Nephron progenitor cell (in vitro differentiated cells): ENCODE measurements at regions not wholly inside any gene's neighbourhood (a gene's known extent, or its start where the extent isn't known, plus 50 kb on each side); places are given as distances from the start of the nearest gene placed in this dataset.

Source experiments
- DNase-seq: peaks from one replicate; pipeline ENCODE4 v3.0.0; 2021
- H3K27ac Mint-ChIP-seq: 2 replicates; pipeline ENCODE4 v1.8.0; 2021; ENCODE audit warnings: mild to moderate bottlenecking, moderate library complexity, mixed read lengths
- H3K27me3 Mint-ChIP-seq: 2 replicates; pipeline ENCODE4 v1.8.0; 2021; ENCODE audit warnings: mild to moderate bottlenecking, low read depth, mixed read lengths; ENCODE audit not compliant: poor library complexity
- H3K36me3 Mint-ChIP-seq: 2 replicates; pipeline ENCODE4 v1.8.0; 2021; ENCODE audit warnings: low read depth, mixed read lengths
- H3K4me1 Mint-ChIP-seq: 2 replicates; pipeline ENCODE4 v1.8.0; 2021; ENCODE audit warnings: mixed read lengths
- H3K4me3 Mint-ChIP-seq: 2 replicates; pipeline ENCODE4 v1.8.0; 2021; ENCODE audit warnings: mild to moderate bottlenecking, moderate library complexity, mixed read lengths
- H3K9me3 Mint-ChIP-seq: 2 replicates; pipeline ENCODE4 v1.8.0; 2021; ENCODE audit warnings: mild to moderate bottlenecking, moderate library complexity, mixed read lengths
- TF ChIP-seq, protein P1 (sequence below): fragments of 200-600 bp; sonication (generic); IDR thresholded peaks from 2 replicates; pipeline ENCODE4 v1.5.0; 2021; ENCODE audit warnings: antibody characterized with exemption

DNA sequence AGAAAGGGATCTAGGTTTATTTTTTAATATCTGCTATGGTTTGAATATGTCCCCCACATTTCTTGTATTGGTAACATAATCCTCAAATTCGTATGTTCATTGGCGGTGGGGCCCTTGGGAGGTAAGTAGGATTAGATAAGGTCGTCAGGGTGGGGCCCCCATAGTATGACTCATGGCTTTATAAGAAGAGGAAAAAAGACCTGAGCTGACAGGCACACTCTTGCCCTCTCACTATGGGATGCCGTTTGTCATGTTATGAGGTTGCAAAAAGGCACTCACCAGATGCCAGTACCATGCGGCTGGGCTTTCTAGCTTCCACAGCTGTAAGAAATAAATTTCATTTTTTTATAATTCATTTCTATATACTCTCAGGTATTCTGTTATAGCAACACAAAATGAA lies 67.3 kb upstream of the SGCD start:
- Mint-ChIP-seq H3K27me3 (no peaks in the 10 kb centered on the region), H3K27ac (no peak overlapping the region), H3K9me3 (no peaks in the 10 kb centered on the region), H3K4me3 (no peak overlapping the region), H3K36me3 (no peaks in the 10 kb centered on the region), H3K4me1 (no peaks in the 10 kb centered on the region)
- no peak for DNase-seq
- TF ChIP-seq, protein P1, sequence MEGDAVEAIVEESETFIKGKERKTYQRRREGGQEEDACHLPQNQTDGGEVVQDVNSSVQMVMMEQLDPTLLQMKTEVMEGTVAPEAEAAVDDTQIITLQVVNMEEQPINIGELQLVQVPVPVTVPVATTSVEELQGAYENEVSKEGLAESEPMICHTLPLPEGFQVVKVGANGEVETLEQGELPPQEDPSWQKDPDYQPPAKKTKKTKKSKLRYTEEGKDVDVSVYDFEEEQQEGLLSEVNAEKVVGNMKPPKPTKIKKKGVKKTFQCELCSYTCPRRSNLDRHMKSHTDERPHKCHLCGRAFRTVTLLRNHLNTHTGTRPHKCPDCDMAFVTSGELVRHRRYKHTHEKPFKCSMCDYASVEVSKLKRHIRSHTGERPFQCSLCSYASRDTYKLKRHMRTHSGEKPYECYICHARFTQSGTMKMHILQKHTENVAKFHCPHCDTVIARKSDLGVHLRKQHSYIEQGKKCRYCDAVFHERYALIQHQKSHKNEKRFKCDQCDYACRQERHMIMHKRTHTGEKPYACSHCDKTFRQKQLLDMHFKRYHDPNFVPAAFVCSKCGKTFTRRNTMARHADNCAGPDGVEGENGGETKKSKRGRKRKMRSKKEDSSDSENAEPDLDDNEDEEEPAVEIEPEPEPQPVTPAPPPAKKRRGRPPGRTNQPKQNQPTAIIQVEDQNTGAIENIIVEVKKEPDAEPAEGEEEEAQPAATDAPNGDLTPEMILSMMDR: no peak

DNA sequence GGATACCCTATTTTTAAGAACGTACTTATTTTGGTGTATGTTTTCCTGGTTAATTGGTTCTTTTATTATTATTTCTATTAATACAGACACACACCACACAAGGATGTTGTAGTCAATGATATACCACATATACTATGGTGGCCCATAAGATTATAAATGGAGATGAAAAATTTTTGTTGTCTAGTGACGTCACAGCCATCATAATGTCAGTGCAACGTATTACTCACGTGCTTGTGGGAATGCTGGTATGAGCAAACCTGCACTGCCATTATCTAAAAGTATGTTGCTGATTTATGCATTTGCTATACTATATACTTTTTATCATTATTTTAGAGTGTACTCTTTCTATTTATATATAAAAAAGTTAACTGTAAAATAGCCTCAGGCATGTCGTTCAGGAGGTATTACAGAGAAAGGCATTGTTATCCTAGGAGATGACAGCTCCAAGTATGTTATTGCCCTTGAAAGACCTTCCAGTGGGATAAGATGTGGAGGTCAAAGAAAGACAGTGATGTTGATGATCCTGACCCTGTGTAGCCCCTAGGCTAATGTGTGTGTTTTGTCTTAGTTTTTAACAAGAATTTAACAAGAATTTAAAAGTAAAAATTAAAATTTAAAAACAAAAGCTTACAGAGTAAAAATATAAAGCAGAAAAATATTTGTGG lies 65.6 kb upstream of the SGCD start:
- Mint-ChIP-seq H3K27ac (no peak overlapping the region), H3K27me3 (no peaks in the 10 kb centered on the region), H3K9me3 (no peaks in the 10 kb centered on the region), H3K4me1 (no peaks in the 10 kb centered on the region), H3K36me3 (no peaks in the 10 kb centered on the region), H3K4me3 (no peak overlapping the region)
- DNase-seq: no peak
- TF ChIP-seq, protein P1: no peak

DNA sequence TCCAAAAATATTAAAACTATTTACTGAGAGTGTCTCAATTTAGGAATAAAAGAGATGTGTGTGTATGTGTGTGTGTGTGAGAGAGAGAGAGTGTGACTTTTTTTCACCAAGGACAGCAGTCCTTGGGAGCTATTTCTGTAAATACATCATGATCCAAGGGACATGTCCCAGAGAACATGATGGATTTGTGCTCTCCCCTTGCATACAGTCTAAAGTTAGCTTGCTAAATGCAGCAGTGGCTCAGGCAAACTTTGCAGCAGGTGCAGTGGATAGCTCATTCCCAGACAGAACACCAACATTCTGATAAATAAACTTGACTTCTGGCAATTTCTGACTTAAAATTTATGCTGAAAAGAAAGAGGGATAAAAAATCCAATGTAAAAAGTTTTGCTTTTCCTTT lies 55.4 kb upstream of the SGCD start:
- DNase-seq: no peak
- H3K36me3 Mint-ChIP-seq: peaks cover 4% of the 10 kb centered on the region
- TF ChIP-seq, protein P1: no peak
- peaks cover 17% of the 10 kb centered on the region for H3K9me3 Mint-ChIP-seq
- H3K27ac Mint-ChIP-seq: no peak overlapping the region
- H3K4me3 Mint-ChIP-seq: no peak overlapping the region
- H3K4me1 Mint-ChIP-seq: no peaks in the 10 kb centered on the region
- no peaks in the 10 kb centered on the region for H3K27me3 Mint-ChIP-seq

DNA sequence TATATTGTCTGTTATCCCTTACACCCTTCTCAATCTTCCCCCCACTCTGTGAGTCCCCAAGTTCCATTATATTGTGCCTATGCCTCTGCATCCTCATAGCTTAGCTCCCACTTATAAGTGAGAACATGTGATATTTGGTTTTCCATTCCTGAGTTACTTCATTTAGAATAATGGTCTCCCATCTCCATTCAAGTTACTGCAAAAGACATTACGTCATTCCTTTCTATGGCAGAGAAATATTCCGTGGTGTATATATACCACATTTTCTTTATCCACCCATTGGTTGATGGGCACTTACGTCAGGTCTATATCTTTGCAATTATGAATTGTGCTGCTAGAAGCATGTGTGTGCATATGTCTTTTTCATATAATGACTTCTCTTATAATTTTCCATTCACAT lies 54.8 kb upstream of the SGCD start:
- DNase-seq: no peak
- Mint-ChIP-seq H3K36me3 (peaks cover 4% of the 10 kb centered on the region), H3K27me3 (no peaks in the 10 kb centered on the region), H3K4me1 (no peaks in the 10 kb centered on the region), H3K4me3 (no peak overlapping the region), H3K9me3 (peaks cover 17% of the 10 kb centered on the region), H3K27ac (no peak overlapping the region)
- TF ChIP-seq, protein P1: no peak

DNA sequence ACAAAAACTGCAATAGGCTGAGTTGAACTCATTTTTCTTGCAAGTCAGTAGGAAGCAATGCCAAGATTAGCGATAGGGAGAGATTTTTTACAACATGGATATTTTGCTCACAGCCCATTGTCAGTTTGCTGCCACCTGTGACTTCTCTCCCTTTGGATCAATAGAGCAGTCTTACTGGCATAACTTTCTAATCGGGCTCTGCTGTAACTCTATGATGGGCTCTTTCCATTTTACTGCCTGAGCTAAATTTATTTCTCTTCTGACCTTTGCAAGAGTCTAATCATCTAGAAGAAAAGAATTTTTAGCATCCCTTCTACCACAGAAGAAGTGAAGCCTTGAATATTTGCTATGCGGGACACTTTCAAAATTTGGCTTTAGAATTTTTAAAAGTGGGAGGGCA lies 53.6 kb upstream of the SGCD start:
- Mint-ChIP-seq H3K36me3 (peaks cover 4% of the 10 kb centered on the region), H3K27ac (no peak overlapping the region), H3K4me1 (no peaks in the 10 kb centered on the region), H3K4me3 (no peak overlapping the region), H3K9me3 (peaks cover 17% of the 10 kb centered on the region), H3K27me3 (peaks cover 3% of the 10 kb centered on the region)
- TF ChIP-seq, protein P1: no peak
- no peak for DNase-seq

DNA sequence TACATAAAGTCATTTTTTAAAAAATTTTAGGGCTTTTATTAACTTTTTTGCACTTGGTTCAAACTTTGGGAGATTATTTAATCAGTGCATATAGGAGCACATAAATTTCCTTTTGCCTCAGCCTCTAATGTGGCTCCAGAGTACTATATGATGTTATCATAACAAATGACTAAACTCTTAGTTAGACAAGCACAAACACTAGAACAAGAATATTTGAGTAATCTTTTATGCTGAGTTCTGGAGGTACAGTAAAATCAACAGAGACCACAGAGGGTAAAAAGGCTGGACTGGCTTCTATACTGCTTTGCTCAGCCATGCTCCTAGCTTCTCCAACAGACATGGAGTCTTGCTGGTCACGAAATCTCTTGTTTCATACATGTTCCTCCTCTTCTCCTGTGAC lies 52.5 kb upstream of the SGCD start:
- peaks cover 3% of the 10 kb centered on the region for H3K27me3 Mint-ChIP-seq
- H3K4me3 Mint-ChIP-seq: no peak overlapping the region
- DNase-seq: no peak
- peaks cover 12% of the 10 kb centered on the region for H3K9me3 Mint-ChIP-seq
- no peaks in the 10 kb centered on the region for H3K4me1 Mint-ChIP-seq
- TF ChIP-seq, protein P1: no peak
- H3K36me3 Mint-ChIP-seq: peaks cover 4% of the 10 kb centered on the region
- no peak overlapping the region for H3K27ac Mint-ChIP-seq
